NCI-H510A (cell line): ENCODE measurements at regions not wholly inside any gene's neighbourhood (a gene's known extent, or its start where the extent isn't known, plus 50 kb on each side); places are given as distances from the start of the nearest gene placed in this dataset.
"Not testable (repeated sequence)": the region's sequence is repeated elsewhere in the genome, so short reads cannot be mapped to it uniquely, and the experiment has no call there.

Experiments used
- DNase-seq: peaks from one replicate; lab custom pipeline; 2025; lab: John Stamatoyannopoulos, UW

DNA sequence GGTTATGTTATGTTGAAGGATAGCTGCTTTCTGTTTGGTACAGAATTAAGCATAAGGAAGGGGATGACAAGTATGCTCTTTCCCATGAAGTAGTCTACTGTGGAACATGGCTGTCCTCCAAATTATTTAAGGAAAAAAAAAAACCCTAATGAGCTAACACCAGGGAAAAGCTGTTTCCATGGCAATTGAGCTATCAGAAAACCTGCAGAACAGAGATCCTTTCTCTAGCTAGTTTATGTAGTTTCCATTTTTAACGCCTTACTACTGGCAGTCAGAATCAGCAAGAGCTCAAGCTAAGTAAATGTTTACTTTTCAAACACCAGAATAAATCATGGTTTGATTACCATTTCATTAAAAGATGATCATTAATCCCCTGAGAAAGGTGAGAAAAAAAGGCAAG lies 287.4 kb upstream of the TARS1 start:
- DNase-seq = no peak

DNA sequence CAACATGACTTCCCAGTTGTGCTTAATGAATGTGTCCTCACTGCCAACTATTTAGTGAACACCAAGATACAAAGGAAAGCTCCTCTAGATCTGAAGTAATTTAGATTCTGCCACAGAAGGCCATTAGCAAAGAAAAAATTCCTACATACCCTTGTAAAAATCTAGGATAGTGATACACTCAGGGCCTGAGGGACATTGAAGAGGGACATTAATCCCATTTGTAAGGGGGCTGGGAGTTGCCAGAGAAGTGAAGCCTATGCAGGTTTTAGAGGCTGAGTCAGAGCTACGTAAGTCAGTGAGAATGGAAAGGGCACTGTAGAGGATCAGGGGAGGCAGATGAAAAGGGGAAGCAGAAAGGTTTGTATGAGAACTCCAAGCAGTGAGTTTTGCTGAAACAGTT lies 286.9 kb upstream of the TARS1 start:
- no peak for DNase-seq

DNA sequence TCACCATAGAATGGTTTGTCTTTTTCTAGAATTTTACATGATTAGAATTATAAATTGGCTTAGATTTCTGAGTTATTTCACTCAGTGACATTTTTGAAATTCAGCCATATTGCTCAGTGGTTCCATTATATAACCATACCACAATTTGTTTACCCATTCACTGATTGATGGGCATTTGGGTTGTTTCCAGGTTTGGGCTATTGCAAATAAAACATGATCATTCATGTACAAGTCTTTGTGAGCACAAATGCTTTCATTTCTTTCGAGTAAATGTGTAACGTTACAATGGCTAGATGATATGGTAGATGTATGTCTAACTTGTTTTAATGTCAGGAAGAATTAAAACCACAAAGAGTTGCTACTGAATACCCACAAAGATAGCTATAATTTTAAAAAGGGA lies 279.9 kb upstream of the TARS1 start:
- no peak for DNase-seq

DNA sequence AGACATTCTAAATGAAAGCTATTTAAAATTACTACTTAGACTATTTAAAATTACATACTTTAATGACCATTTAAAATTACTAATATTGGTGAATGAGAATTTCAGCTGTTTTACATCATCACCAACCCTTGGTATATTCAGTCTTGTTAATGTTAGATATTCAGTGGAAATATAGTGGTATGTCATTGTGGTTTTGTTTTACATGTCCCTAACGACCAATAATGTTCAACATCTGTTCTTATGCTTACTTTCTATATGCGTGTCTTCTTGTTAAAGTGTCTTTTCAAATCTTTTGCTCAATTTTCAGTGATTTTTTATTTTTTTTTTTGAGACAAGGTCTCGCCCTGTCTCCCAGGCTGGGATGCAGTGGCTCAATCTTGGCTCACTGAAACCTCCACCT lies 279.3 kb upstream of the TARS1 start:
- DNase-seq = no peak

DNA sequence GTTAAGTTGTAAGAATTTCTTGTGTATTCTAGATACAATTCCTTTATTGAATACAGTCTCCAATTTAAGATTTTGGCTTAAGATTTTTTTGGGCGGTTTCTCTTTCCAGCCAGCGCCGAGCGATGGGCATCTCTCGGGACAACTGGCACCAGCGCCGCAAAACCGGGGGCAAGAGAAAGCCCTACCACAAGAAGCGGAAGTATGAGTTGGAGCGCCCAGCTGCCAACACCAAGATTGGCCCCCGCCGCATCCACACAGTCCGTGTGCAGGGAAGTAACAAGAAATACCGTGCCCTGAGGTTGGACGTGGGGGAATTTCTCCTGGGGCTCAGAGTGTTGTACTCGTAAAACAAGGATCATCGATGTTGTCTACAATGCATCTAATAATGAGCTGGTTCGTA lies 278.7 kb upstream of the TARS1 start:
- no peak for DNase-seq

GRCh38 chr5:33166522-33166921 lies 274.2 kb upstream of the TARS1 start:
- DNase-seq = no peak

DNA sequence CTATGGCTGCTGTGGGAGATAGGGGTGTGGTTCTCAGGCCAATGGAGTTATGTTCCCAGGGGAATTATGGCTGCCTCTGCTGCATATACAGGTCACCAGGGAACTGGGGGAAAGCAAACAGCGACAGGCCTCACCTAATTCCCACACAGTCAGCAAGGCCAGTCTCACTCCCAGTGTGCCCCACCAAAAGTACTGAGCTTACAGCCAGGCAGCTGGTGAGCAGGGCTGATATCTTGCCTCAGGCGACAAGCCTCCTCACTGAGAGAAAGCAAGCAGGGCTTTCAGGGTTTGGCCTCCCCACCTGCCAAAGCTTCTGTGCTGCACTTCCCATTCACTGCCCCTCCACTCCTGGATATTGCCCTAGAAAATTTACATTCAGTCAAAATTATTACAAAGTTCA lies 273.8 kb upstream of the TARS1 start:
- no peak for DNase-seq

GRCh38 chr5:33167541-33167940 lies 273.2 kb upstream of the TARS1 start:
- no peak for DNase-seq

GRCh38 chr5:33170411-33170810 lies 270.4 kb upstream of the TARS1 start:
- no peak for DNase-seq

GRCh38 chr5:33174383-33174782 lies 266.4 kb upstream of the TARS1 start:
- no peak for DNase-seq

GRCh38 chr5:33179301-33179700 lies 261.5 kb upstream of the TARS1 start:
- DNase-seq = no peak

DNA sequence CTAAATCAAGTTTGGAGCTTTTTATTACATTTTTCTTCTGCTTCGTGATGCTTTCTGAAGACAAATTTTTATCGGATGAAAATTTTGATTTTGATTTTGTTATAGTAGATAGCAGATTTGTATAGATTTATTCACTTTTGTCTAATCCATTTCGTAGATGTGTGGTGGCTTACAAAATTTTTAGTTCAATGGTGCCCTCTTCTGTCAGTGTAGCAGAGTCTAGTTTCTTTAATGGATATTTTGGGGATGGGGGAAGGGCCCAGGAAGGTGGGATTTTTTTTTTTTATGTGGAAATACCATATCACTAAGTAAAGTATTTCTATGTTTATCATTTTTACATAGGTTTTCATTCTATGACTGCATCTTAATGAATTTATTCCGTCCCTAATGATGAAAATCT lies 259.9 kb upstream of the TARS1 start:
- DNase-seq = no peak

- no peak for DNase-seq
Observed at GRCh38 chr5:33182986-33183385, 257.8 kb upstream of the TARS1 start.

GRCh38 chr5:33184367-33184766 lies 256.4 kb upstream of the TARS1 start:
- no peak for DNase-seq

- DNase-seq = no peak
Observed at GRCh38 chr5:33188089-33188488, 252.7 kb upstream of the TARS1 start.

DNA sequence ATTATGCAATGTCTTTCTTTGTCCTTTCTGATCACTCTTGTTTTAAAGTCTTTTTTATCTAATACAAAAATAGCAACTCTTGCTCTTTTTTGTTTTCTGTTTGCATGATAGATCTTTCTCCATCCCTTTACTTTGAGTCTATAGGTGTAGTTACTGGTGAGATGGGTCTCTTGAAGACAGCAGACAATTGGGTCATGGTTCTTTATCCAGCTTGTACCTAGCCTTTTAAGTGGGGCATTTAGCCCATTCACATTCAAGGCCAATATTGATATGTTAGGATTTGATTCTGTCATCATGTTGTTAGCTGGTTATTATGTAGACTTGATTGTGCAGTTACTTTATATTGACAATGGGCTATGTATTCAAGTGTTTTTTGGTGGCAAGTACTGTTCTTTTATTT lies 245.9 kb upstream of the TARS1 start:
- no peak for DNase-seq

- DNase-seq = no peak
Observed at GRCh38 chr5:33195431-33196165, 245.2 kb upstream of the TARS1 start.

DNA sequence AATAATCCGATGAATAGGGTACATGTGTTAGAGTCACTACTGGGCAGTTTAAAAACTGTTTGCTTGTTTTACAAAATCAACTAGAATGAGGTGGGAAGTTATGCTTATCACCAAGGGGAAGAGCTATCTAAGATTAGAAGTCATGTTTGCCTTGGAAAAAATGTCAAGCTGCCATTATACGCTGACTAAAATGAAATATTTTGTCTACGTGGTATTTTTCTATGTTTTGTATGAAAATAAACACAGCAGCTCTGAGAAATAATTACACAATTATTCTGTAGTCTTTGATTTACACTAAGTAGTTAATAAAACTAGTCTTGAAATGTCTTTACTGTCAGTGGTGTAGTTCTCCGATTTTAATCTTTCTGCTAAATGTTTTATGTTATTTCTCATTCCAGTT lies 241.9 kb upstream of the TARS1 start:
- DNase-seq = no peak

- no peak for DNase-seq
Observed at GRCh38 chr5:33203931-33204330, 236.8 kb upstream of the TARS1 start.

- no peak for DNase-seq
Observed at GRCh38 chr5:33205079-33205478, 235.7 kb upstream of the TARS1 start.

- no peak for DNase-seq
Observed at GRCh38 chr5:33205727-33206410, 234.9 kb upstream of the TARS1 start.

DNA sequence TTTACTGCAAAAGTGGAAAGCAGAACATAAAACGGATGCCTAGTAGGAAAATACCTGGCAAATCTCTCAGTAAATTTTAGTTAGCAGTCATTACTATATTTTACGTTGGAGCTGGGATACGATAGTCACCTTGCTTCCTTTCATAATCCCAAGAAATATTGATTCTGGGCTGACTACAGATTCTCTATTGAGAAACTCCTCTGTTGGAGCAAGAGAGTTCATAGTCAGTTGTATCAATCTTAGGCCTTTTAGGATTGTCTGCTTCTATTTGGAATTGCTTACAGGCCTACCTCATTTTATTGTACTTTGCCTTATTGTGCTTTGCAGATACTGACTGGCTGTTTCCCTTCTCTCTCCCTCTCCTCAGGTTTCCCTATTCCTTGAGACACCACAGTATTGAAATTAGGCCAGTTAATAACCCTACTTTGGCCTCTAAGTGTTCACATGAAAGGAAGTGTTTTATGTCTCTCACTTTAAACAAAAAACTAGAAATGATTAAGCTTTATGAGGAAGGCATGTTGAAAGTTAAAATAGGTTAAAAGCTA lies 233.7 kb upstream of the TARS1 start:
- no peak for DNase-seq

- DNase-seq = no peak
Observed at GRCh38 chr5:33209252-33209651, 231.5 kb upstream of the TARS1 start.

GRCh38 chr5:33210221-33210620 lies 230.5 kb upstream of the TARS1 start:
- DNase-seq = not testable (repeated sequence)
